ENCODE measurements at regions not wholly inside any gene's neighbourhood (a gene's known extent, or its start where the extent isn't known, plus 50 kb on each side); places are given as distances from the start of the nearest gene placed in this dataset.

GRCh38 chr17:73799781-73800627 lies 155.8 kb upstream of the SDK2 start:
- TF ChIP-seq EZH2phosphoT487 (IDR thresholded peaks at IDR 0.05; ENCODE audit: borderline replicate concordance, low read length) (no peak), EZH2 (IDR thresholded peaks at IDR 0.05; ENCODE audit: low read length, unreplicated experiment) (no peak)
- Histone ChIP-seq H3K79me2 (ENCODE audit: low read length) (no peaks in the 10 kb centered on the region), H3K36me3 (ENCODE audit: low read depth, low read length) (no peaks in the 10 kb centered on the region), H3K4me3 (ENCODE audit: low read length) (no peak overlapping the region), H2AFZ (ENCODE audit: low read length) (no peak overlapping the region), H3K4me1 (ENCODE audit: insufficient read depth, low read length) (peaks cover 49% of the 10 kb centered on the region), H3K27me3 (ENCODE audit: low read length) (no peaks in the 10 kb centered on the region), H3K4me2 (ENCODE audit: low read length) (peak overlapping the region; percentile 63), H4K20me1 (ENCODE audit: low read length) (no peaks in the 10 kb centered on the region; the same call in 1 of the 2 replicates), H3K9ac (ENCODE audit: low read length) (no peak overlapping the region), H3F3A (ENCODE audit: low read length, unreplicated experiment) (no peaks in the 10 kb centered on the region), H3K27ac (ENCODE audit: low read length) (peak overlapping the region; percentile 36), H3K9me2 (replicated peaks; ENCODE audit: low read length) (no peaks in the 10 kb centered on the region), H3K9me3 (ENCODE audit: low read length) (no peaks in the 10 kb centered on the region)
- ATAC-seq = no peak
- BruUV-seq (replicated peaks) = no TSS peak
- POLR2A ChIA-PET (ENCODE audit: unreplicated experiment) = no interaction called here
- intact Hi-C loops (cut with micrococcal nuclease) = no loop called here
- peak; percentile 51 for DNase-seq
- CTCF ChIA-PET = no interaction called here

DNA sequence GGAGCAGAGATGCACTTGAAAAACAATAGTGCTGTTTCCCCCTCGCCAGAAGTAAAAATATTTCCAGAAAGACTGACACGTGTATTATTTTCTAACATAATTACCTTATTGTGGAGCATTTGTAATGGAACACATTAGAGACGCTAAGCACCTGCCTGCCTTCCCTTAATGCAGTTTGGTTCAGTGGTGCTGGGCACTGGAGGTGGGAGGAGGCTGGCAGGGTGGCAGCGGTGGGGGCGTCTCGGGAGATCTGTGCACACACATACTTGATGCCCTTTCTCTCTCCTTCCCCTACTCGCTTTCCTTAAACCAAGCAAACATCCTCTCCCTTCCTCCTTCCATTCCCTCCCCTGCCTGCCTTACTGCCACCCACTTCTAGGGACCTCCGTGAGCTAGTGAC lies 156.6 kb upstream of the SDK2 start:
- Histone ChIP-seq H3K4me2 (ENCODE audit: low read length) (peak overlapping the region; percentile 63; the same call in 1 of the 2 replicates), H3K27ac (ENCODE audit: low read length) (no peak overlapping the region), H3K4me1 (ENCODE audit: insufficient read depth, low read length) (peaks cover 49% of the 10 kb centered on the region), H3K9ac (ENCODE audit: low read length) (no peak overlapping the region), H2AFZ (ENCODE audit: low read length) (no peak overlapping the region), H3K36me3 (ENCODE audit: low read depth, low read length) (no peaks in the 10 kb centered on the region), H3K27me3 (ENCODE audit: low read length) (no peaks in the 10 kb centered on the region; the same call in 1 of the 2 replicates), H3K9me2 (replicated peaks; ENCODE audit: low read length) (no peaks in the 10 kb centered on the region), H3K9me3 (ENCODE audit: low read length) (no peaks in the 10 kb centered on the region), H3F3A (ENCODE audit: low read length, unreplicated experiment) (no peaks in the 10 kb centered on the region), H4K20me1 (ENCODE audit: low read length) (no peaks in the 10 kb centered on the region; the same call in 1 of the 2 replicates), H3K79me2 (ENCODE audit: low read length) (no peaks in the 10 kb centered on the region), H3K4me3 (ENCODE audit: low read length) (no peak overlapping the region)
- DNase-seq (no peak), ATAC-seq (no peak)
- ChIA-PET CTCF (no interaction called here), POLR2A (ENCODE audit: unreplicated experiment) (no interaction called here)
- BruUV-seq (replicated peaks) = no TSS peak
- TF ChIP-seq, protein P1, sequence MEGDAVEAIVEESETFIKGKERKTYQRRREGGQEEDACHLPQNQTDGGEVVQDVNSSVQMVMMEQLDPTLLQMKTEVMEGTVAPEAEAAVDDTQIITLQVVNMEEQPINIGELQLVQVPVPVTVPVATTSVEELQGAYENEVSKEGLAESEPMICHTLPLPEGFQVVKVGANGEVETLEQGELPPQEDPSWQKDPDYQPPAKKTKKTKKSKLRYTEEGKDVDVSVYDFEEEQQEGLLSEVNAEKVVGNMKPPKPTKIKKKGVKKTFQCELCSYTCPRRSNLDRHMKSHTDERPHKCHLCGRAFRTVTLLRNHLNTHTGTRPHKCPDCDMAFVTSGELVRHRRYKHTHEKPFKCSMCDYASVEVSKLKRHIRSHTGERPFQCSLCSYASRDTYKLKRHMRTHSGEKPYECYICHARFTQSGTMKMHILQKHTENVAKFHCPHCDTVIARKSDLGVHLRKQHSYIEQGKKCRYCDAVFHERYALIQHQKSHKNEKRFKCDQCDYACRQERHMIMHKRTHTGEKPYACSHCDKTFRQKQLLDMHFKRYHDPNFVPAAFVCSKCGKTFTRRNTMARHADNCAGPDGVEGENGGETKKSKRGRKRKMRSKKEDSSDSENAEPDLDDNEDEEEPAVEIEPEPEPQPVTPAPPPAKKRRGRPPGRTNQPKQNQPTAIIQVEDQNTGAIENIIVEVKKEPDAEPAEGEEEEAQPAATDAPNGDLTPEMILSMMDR (conservative IDR thresholded peaks at IDR 0.05; ENCODE audit: low read depth, low read length) = no peak
- TF ChIP-seq EZH2 (IDR thresholded peaks at IDR 0.05; ENCODE audit: low read length, unreplicated experiment) (no peak), EZH2phosphoT487 (IDR thresholded peaks at IDR 0.05; ENCODE audit: borderline replicate concordance, low read length) (no peak)
- intact Hi-C loops (cut with micrococcal nuclease) = no loop called here

GRCh38 chr17:73801455-73802100 lies 157.3 kb upstream of the SDK2 start:
- CTCF ChIA-PET = no interaction called here
- Histone ChIP-seq H4K20me1 (ENCODE audit: low read length) (no peaks in the 10 kb centered on the region; the same call in 1 of the 2 replicates), H3K9me2 (replicated peaks; ENCODE audit: low read length) (no peaks in the 10 kb centered on the region), H3K9ac (ENCODE audit: low read length) (no peak overlapping the region), H3K4me1 (ENCODE audit: insufficient read depth, low read length) (peaks cover 46% of the 10 kb centered on the region), H3K27ac (ENCODE audit: low read length) (no peak overlapping the region), H3K27me3 (ENCODE audit: low read length) (no peaks in the 10 kb centered on the region; the same call in 1 of the 2 replicates), H2AFZ (ENCODE audit: low read length) (no peak overlapping the region), H3K4me3 (ENCODE audit: low read length) (no peak overlapping the region), H3F3A (ENCODE audit: low read length, unreplicated experiment) (no peaks in the 10 kb centered on the region), H3K79me2 (ENCODE audit: low read length) (no peaks in the 10 kb centered on the region), H3K9me3 (ENCODE audit: low read length) (no peaks in the 10 kb centered on the region), H3K4me2 (ENCODE audit: low read length) (no peak overlapping the region), H3K36me3 (ENCODE audit: low read depth, low read length) (no peaks in the 10 kb centered on the region)
- intact Hi-C loops (cut with micrococcal nuclease) = no loop called here
- TF ChIP-seq EZH2phosphoT487 (IDR thresholded peaks at IDR 0.05; ENCODE audit: borderline replicate concordance, low read length) (no peak), EZH2 (IDR thresholded peaks at IDR 0.05; ENCODE audit: low read length, unreplicated experiment) (no peak)
- TF ChIP-seq, protein P1 (conservative IDR thresholded peaks at IDR 0.05; ENCODE audit: low read depth, low read length) = no peak
- no TSS peak for BruUV-seq (replicated peaks)
- POLR2A ChIA-PET (ENCODE audit: unreplicated experiment) = no interaction called here
- ATAC-seq = no peak
- DNase-seq = no peak

Measured in PC-3 (cell line).